ENCODE measurements at regions not wholly inside any gene's neighbourhood (a gene's known extent, or its start where the extent isn't known, plus 50 kb on each side); places are given as distances from the start of the nearest gene placed in this dataset.
A peak's percentile ranks its signal among the peaks of the same experiment; 100 is the strongest.

DNA sequence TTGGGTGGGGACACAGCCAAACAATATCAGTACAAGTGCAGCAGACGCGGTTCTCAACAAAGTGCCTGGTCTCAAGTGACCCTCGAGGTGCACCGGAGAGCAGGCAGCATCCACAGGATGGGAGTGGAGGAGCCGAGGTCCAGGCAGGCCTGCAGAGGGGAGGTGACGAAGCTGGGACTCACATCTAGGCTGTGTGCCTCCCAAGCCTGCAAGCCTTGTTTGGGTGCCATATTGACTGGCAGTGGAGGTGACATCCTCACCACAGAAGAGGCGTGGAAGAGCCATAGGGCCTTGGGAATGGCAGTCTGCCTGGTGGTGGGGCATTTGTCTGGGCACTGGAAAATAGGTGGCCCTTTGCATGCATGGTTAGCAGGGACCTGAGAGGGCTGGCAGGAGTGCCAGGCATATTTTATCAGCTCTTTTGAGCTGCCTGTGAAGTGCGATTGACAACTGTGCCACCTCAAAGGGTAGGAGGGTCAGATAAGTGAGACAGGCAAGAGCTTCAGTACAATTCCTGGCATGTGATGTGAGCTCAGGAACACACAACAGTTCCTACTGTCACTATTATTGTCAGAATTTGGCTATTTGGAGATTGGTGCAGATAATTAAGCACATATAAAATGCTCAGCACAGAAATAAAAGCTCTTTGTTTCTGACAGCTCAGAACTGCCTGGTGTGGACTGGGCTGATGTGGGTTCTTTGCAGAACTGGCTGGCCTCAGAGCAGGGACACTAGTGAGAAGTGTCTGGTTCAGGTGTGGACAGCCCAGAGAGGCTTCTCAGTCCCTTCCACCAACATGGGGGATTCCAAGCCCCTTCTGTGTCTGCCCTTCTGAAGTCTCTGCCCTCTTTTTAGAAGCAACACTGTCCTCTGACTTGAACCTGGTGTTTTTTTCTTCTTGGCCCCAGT is 347.6 kb upstream of the AJAP1 start:
- intact Hi-C loops (cut with DNase I; ENCODE audit: low total_unique reads) = no loop called here
- DNase-seq = peak in 1 of 2 donors; percentile 20
- Histone ChIP-seq H3K4me1 (no peaks in the 10 kb centered on the region), H3K27ac (no peak overlapping the region), H3K4me3 (no peak overlapping the region), H3K36me3 (no peaks in the 10 kb centered on the region), H3K27me3 (peaks cover 0 to 5% of the 10 kb centered on the region in 2 donors), H3K9me3 (peaks cover 0 to 6% (median 5%) of the 10 kb centered on the region in 3 donors)
- TF ChIP-seq, protein P1, sequence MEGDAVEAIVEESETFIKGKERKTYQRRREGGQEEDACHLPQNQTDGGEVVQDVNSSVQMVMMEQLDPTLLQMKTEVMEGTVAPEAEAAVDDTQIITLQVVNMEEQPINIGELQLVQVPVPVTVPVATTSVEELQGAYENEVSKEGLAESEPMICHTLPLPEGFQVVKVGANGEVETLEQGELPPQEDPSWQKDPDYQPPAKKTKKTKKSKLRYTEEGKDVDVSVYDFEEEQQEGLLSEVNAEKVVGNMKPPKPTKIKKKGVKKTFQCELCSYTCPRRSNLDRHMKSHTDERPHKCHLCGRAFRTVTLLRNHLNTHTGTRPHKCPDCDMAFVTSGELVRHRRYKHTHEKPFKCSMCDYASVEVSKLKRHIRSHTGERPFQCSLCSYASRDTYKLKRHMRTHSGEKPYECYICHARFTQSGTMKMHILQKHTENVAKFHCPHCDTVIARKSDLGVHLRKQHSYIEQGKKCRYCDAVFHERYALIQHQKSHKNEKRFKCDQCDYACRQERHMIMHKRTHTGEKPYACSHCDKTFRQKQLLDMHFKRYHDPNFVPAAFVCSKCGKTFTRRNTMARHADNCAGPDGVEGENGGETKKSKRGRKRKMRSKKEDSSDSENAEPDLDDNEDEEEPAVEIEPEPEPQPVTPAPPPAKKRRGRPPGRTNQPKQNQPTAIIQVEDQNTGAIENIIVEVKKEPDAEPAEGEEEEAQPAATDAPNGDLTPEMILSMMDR (IDR thresholded peaks at IDR 0.05) = no peak

DNA sequence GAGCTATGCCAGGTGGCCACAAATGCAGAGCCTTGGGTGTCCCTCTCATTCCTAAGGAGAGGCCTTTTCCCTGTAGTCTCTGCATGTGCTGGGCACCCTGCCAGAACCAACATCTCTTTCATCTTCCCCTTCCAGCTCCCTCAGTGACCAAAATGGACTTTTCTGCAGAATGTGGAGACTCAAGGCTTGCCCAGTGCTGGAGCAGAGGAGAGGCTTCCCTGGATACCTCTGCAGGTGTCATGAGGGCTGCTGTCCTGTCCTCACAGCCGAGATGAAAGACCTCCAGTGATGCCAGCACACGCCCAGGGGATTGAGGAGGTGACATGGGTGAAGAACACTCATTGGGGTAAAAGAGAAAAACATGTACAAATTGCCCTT is 347.0 kb upstream of the AJAP1 start:
- TF ChIP-seq, protein P1 (IDR thresholded peaks at IDR 0.05) = no peak
- H3K9me3 ChIP-seq = peaks cover 0 to 1% (median under 1%) of the 10 kb centered on the region in 3 donors
- H3K4me1 ChIP-seq = no peaks in the 10 kb centered on the region
- no peak overlapping the region for H3K27ac ChIP-seq
- no peaks in the 10 kb centered on the region for H3K36me3 ChIP-seq
- peaks cover 0 to 5% of the 10 kb centered on the region in 2 donors for H3K27me3 ChIP-seq
- H3K4me3 ChIP-seq = no peak overlapping the region
- intact Hi-C loops (cut with DNase I; ENCODE audit: low total_unique reads) = no loop called here
- peak in 1 of 2 donors; percentile 15 for DNase-seq

DNA sequence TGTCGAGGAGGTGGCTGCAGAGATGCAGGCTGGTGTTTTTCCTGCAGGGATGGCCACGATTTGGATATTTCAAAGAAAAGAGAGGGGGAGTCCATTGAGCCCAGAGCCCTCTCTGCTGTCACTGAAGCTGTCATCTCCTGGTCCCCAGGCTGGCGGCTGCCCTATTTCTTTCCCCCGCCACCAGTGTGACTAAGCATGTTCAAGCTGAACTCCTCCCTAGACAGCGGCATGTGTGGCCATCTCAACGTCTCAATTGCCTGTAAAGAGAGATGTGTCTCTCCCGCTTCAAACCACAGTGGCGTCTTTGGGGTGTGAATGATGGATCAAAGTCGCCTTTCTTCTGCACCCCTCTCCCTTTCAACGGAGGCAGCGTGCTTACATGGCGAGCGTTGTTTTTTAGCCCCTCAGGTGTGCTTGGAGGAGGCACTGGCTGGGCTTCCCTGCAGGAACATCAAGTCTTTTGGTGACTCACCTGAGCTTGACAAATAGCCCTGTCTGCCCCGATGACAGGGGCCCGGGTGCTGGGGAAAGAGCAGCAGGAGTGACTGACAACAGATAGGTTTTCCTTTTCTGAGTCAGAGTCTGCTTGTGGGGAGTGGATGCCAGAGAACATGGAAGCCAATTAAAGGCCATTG is 346.4 kb upstream of the AJAP1 start:
- Histone ChIP-seq H3K27me3 (peaks cover 0 to 5% of the 10 kb centered on the region in 2 donors), H3K9me3 (no peaks in the 10 kb centered on the region), H3K36me3 (no peaks in the 10 kb centered on the region), H3K27ac (no peak overlapping the region), H3K4me1 (no peaks in the 10 kb centered on the region), H3K4me3 (no peak overlapping the region)
- DNase-seq = peak in 1 of 2 donors; percentile 16
- TF ChIP-seq, protein P1 (IDR thresholded peaks at IDR 0.05) = no peak
- intact Hi-C loops (cut with DNase I; ENCODE audit: low total_unique reads) = no loop called here

DNA sequence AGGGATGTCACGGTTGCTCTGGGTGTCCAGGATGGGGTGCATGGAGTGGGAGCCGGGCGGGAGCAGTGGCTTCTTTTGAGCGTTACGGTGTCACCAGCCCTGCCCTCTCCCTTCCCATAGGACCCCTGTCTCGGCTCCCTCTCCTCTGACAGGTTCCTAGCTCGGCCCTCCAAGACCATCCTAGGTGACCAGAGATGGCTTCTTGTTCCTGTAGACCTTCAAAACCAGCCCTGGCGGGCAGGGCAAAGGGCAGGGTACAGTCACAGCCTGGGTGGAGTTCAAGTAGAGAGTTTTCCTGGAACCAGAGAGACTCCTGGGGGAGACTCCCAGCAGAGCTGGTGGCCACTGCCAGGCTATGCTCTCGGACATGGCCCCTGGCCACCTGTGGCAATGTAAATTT is 345.6 kb upstream of the AJAP1 start:
- no peak overlapping the region for H3K27ac ChIP-seq

DNA sequence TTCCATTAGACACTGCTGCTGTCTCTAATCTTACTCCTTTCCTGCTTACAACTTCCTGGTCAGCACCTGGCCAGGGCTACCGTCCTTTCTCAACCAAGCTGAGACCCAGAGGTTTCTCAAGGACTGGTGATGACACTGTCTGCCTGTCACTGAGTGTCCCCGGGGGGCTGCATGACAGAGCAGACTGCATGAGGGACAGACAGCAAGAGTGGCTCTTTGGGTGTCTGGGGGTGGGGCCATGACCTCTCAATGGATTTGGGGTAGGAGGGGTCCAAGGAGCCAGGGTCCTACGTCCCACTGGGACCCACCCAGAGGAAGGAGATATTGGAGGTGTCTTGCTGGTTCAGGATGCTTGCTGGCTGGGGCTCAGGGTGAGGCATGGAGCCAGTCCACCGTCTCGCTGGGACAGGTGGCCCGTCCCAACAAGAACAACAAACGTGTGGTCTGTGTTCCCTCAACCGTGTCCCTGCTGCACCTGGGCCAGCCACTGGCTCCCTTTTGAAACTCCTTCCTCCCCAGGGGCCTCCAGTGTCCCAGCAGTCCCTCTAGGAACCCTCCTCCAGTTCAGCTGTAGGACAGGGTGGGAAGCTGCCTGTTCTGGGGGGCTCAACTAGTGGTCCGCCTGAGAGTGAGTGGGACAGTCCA is 344.6 kb upstream of the AJAP1 start:
- Histone ChIP-seq H3K9me3 (peaks cover 0 to 12% (median 7%) of the 10 kb centered on the region in 3 donors), H3K36me3 (no peaks in the 10 kb centered on the region), H3K27ac (no peak overlapping the region), H3K4me3 (no peak overlapping the region), H3K4me1 (no peaks in the 10 kb centered on the region), H3K27me3 (peaks cover 0 to 4% of the 10 kb centered on the region in 2 donors)
- TF ChIP-seq, protein P1 (IDR thresholded peaks at IDR 0.05) = no peak
- intact Hi-C loops (cut with DNase I; ENCODE audit: low total_unique reads) = no loop called here
- DNase-seq = peak in 1 of 2 donors; percentile 43

More for the DNA sequence above, 345.6 kb upstream of the AJAP1 start:
- DNase-seq = no peak
- peaks cover 0 to 5% of the 10 kb centered on the region in 2 donors for H3K27me3 ChIP-seq
- TF ChIP-seq, protein P1 (IDR thresholded peaks at IDR 0.05) = no peak
- intact Hi-C loops (cut with DNase I; ENCODE audit: low total_unique reads) = no loop called here
- H3K4me1 ChIP-seq = no peaks in the 10 kb centered on the region
- no peaks in the 10 kb centered on the region for H3K36me3 ChIP-seq
- no peak overlapping the region for H3K4me3 ChIP-seq
- peaks cover 0 to 6% (median 4%) of the 10 kb centered on the region in 3 donors for H3K9me3 ChIP-seq

Measured in tibial artery (tissue), 4 donors.